Brain microvascular endothelial cell (primary cell): ENCODE measurements at regions not wholly inside any gene's neighbourhood (a gene's known extent, or its start where the extent isn't known, plus 50 kb on each side); places are given as distances from the start of the nearest gene placed in this dataset.
"Not testable (repeated sequence)": the region's sequence is repeated elsewhere in the genome, so short reads cannot be mapped to it uniquely, and the experiment has no call there.

ENCODE experiments used
- DNase-seq: peaks from one replicate; pipeline ENCODE4 v3.0.0-alpha.2; 2020
- H3K27ac ChIP-seq: fragments of 250-450 bp; sonication (Bioruptor Pico); 2 replicates; pipeline ENCODE4 v1.5.1; 2020; ENCODE audit warnings: mild to moderate bottlenecking, moderate library complexity
- H3K27me3 ChIP-seq: fragments of 250-450 bp; sonication (Bioruptor Pico); replicated peaks from 2 replicates; pipeline ENCODE4 v1.5.1; 2020; ENCODE audit warnings: mild to moderate bottlenecking
- H3K36me3 ChIP-seq: fragments of 250-450 bp; sonication (Bioruptor Pico); replicated peaks from 2 replicates; pipeline ENCODE4 v1.5.1; 2020; ENCODE audit warnings: mild to moderate bottlenecking
- H3K4me3 ChIP-seq: 2 replicates; pipeline ENCODE4 v1.5.1; 2011; ENCODE audit warnings: low read depth, mild to moderate bottlenecking, control low read depth, low read length, moderate library complexity
- in situ Hi-C: cut with HindIII; loops from 2 replicates; pipeline ENCODE4 v1.10.0; 2017; ENCODE audit warnings: low sequenced_read_pairs, low pct_ligation_motif_present
- TF ChIP-seq, protein P1 (sequence below): IDR thresholded peaks from 2 replicates; pipeline ENCODE4 v1.5.1; 2011; ENCODE audit warnings: low read depth, mild to moderate bottlenecking, moderate library complexity, low read length, control low read depth, inconsistent platforms; ENCODE audit errors: missing control alignments

DNA sequence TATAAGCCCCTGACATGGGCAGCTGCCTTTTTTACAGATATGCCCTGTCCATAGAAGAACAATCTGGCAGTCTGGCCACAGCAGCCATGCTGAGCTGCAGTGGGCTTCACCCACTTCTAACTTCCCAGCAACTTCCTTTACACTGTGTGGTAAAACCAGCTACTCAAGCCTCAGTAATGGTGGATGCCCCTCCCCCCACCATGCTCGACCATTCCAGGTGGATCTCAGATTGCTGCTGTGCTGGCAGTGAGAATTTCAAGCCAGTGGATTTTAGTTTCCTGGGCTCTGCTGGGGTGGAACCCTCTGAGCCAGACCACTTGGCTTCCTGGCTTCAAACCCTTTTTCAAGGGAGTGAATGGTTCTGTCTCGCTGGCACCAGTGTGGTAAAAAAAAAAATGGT, 355.9 kb upstream of the EDA2R start:
- DNase-seq, result no peak
- in situ Hi-C loops, result no loop called here
- Histone ChIP-seq H3K36me3 (no peaks in the 10 kb centered on the region), H3K27me3 (no peaks in the 10 kb centered on the region), H3K4me3 (no peak overlapping the region), H3K27ac (no peak overlapping the region)
- TF ChIP-seq, protein P1, sequence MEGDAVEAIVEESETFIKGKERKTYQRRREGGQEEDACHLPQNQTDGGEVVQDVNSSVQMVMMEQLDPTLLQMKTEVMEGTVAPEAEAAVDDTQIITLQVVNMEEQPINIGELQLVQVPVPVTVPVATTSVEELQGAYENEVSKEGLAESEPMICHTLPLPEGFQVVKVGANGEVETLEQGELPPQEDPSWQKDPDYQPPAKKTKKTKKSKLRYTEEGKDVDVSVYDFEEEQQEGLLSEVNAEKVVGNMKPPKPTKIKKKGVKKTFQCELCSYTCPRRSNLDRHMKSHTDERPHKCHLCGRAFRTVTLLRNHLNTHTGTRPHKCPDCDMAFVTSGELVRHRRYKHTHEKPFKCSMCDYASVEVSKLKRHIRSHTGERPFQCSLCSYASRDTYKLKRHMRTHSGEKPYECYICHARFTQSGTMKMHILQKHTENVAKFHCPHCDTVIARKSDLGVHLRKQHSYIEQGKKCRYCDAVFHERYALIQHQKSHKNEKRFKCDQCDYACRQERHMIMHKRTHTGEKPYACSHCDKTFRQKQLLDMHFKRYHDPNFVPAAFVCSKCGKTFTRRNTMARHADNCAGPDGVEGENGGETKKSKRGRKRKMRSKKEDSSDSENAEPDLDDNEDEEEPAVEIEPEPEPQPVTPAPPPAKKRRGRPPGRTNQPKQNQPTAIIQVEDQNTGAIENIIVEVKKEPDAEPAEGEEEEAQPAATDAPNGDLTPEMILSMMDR, result no peak

DNA sequence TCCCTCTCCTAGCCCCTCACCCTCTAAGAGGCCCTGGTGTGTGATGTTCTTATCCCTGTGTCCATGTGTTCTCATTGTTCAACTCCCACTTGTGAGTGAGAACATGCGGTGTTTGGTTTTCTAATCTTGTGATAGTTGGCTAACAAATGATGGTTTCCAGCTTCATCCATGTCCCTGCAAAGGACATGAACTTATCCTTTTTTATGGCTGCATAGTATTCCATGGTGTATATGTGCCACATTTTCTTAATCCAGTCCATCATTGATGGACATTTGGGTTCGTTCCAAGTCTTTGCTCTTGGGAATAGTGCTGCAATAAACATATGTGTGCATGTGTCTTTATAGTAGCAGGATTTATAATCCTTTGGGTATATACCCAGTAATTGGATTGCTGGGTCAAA, 353.2 kb upstream of the EDA2R start:
- H3K4me3 ChIP-seq, in situ Hi-C loops, H3K27me3 ChIP-seq, H3K27ac ChIP-seq, H3K36me3 ChIP-seq, DNase-seq: not testable (repeated sequence)

DNA sequence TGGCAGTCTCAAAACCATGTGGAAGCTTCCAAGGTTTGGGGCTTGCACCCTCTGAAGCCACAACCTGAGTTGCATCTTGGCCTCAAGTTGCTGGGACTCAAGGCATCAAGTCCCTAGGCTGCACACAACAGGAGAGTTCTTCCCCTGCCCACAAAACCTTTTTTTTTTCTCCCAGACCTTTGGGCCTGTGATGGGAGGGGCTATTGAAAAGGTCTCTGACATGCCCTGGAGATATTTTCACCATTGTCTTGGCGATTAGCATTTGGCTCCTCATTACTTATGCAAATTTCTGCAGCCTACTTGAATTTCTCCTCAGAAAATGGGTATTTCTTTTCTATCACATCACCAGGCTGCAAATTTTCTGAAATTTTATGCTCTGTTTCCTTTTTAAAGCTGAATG, 349.5 kb upstream of the EDA2R start:
- TF ChIP-seq, protein P1, result no peak
- H3K27ac ChIP-seq, result no peak overlapping the region
- DNase-seq, result no peak
- in situ Hi-C loops, result no loop called here
- H3K27me3 ChIP-seq, result no peaks in the 10 kb centered on the region
- H3K4me3 ChIP-seq, result no peak overlapping the region
- H3K36me3 ChIP-seq, result no peaks in the 10 kb centered on the region

- H3K27me3 ChIP-seq, result no peaks in the 10 kb centered on the region
- no peak overlapping the region for H3K4me3 ChIP-seq
- no peak overlapping the region for H3K27ac ChIP-seq
- no peaks in the 10 kb centered on the region for H3K36me3 ChIP-seq
- in situ Hi-C loops, result no loop called here
- TF ChIP-seq, protein P1, result no peak
- DNase-seq, result no peak
These were observed 322.8 kb upstream of the EDA2R start for GRCh38 chrX:66961665-66962064.

DNA sequence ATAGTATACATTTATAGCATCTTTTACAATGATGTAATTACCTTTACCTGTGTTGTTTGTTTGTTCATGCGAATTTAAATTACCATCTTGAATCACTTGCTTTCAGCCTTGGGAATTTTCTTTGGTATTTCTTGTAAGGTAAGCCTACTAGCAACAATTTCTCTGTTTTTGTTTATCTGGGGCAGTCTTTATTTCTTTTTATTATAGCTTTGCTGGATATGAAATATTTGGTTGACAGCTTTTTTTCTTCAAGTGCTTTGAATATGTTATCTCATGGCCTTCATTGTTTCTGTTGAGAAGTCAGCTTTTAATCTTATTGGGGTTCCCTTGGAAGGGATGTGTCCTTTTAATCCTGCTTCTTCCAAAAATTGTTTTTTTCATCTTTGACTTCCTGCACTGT, 292.8 kb upstream of the EDA2R start:
- Histone ChIP-seq H3K36me3 (no peaks in the 10 kb centered on the region), H3K27me3 (no peaks in the 10 kb centered on the region), H3K27ac (no peak overlapping the region), H3K4me3 (no peak overlapping the region)
- DNase-seq, result no peak
- in situ Hi-C loops, result no loop called here
- TF ChIP-seq, protein P1, result no peak

DNA sequence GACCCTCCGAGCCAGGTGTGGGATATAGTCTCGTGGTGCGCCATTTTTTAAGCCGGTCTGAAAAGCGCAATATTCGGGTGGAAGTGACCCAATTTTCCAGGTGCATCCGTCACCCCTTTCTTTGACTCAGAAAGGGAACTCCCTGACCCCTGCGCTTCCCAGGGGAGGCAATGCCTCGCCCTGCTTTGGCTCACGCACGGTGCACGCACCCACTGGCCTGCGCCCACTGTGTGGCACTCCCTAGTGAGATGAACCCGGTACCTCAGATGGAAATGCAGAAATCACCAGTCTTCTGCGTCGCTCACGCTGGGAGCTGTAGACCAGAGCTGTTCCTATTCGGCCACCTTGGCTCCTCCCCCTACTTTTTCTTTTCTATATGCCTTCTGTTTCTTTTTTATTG, 291.6 kb upstream of the EDA2R start:
- DNase-seq, H3K27ac ChIP-seq, in situ Hi-C loops, H3K27me3 ChIP-seq, H3K36me3 ChIP-seq, H3K4me3 ChIP-seq: not testable (repeated sequence)

- DNase-seq, result no peak
- in situ Hi-C loops, result no loop called here
- Histone ChIP-seq H3K27ac (no peak overlapping the region), H3K36me3 (no peaks in the 10 kb centered on the region), H3K27me3 (no peaks in the 10 kb centered on the region), H3K4me3 (no peak overlapping the region)
- TF ChIP-seq, protein P1, result no peak
These were observed 281.4 kb upstream of the EDA2R start for GRCh38 chrX:66920296-66920695.
